ENCODE measurements at regions not wholly inside any gene's neighbourhood (a gene's known extent, or its start where the extent isn't known, plus 50 kb on each side); places are given as distances from the start of the nearest gene placed in this dataset.

DNA sequence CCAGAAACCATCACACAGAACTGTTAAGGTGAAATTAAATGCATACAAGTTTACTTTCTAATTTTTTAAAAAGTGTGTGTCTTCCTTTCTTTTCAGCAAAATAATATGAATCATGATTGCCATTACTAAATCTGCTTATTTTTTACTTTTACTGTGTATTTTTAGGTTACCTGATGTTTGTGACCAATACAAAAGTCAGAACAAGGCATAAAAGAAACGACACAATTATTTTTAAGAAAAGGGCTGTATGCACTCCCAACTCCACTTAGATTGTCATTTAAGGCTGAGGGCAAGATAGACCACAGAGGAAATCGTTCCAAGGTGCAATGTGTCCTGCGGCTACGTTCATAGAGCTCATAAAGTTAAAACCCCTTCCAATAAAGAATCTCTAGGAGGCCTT lies 797.0 kb downstream of the TDRD15 start:
- TF ChIP-seq, protein P1, sequence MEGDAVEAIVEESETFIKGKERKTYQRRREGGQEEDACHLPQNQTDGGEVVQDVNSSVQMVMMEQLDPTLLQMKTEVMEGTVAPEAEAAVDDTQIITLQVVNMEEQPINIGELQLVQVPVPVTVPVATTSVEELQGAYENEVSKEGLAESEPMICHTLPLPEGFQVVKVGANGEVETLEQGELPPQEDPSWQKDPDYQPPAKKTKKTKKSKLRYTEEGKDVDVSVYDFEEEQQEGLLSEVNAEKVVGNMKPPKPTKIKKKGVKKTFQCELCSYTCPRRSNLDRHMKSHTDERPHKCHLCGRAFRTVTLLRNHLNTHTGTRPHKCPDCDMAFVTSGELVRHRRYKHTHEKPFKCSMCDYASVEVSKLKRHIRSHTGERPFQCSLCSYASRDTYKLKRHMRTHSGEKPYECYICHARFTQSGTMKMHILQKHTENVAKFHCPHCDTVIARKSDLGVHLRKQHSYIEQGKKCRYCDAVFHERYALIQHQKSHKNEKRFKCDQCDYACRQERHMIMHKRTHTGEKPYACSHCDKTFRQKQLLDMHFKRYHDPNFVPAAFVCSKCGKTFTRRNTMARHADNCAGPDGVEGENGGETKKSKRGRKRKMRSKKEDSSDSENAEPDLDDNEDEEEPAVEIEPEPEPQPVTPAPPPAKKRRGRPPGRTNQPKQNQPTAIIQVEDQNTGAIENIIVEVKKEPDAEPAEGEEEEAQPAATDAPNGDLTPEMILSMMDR (IDR thresholded peaks at IDR 0.05): no peak
- TF ChIP-seq POLR2AphosphoS5 (IDR thresholded peaks at IDR 0.05; ENCODE audit: low read depth, low read length): no peak

All from Panc1 (cell line).